AG09309 (cell line): ENCODE measurements at regions not wholly inside any gene's neighbourhood (a gene's known extent, or its start where the extent isn't known, plus 50 kb on each side); places are given as distances from the start of the nearest gene placed in this dataset.

Source experiments
- DNase-seq: peaks from one replicate; pipeline ENCODE4 v3.0.0-alpha.2; 2010; ENCODE audit warnings: low read depth
- H3K4me3 ChIP-seq: 2 replicates; pipeline ENCODE4 v1.5.1; 2011; ENCODE audit warnings: mild to moderate bottlenecking, low read depth, low read length, moderate library complexity; ENCODE audit not compliant: control insufficient read depth
- CTCF ChIP-seq: IDR thresholded peaks from 2 replicates; pipeline ENCODE4 v1.5.1; 2011; ENCODE audit warnings: mild to moderate bottlenecking, low read depth, low read length, inconsistent platforms; ENCODE audit not compliant: insufficient read depth, control insufficient read depth; ENCODE audit errors: missing control alignments

- no peak overlapping the region for H3K4me3 ChIP-seq
- DNase-seq = no peak
- TF ChIP-seq CTCF = no peak
Observed at GRCh38 chr4:66246643-66247042, 576.4 kb upstream of the EPHA5 start.

GRCh38 chr4:66235876-66236275, 565.6 kb upstream of the EPHA5 start:
- H3K4me3 ChIP-seq = no peak overlapping the region
- TF ChIP-seq CTCF = no peak
- no peak for DNase-seq

- DNase-seq = no peak
- TF ChIP-seq CTCF = no peak
Observed at GRCh38 chr4:66229885-66230284, 559.6 kb upstream of the EPHA5 start.

GRCh38 chr4:66225539-66225938, 555.2 kb upstream of the EPHA5 start:
- H3K4me3 ChIP-seq = no peak overlapping the region
- no peak for TF ChIP-seq CTCF
- DNase-seq = no peak

More at GRCh38 chr4:66229885-66230284, 559.6 kb upstream of the EPHA5 start:
- H3K4me3 ChIP-seq = no peak overlapping the region

GRCh38 chr4:66223068-66223703, 552.9 kb upstream of the EPHA5 start:
- DNase-seq = no peak
- no peak overlapping the region for H3K4me3 ChIP-seq
- no peak for TF ChIP-seq CTCF

GRCh38 chr4:66219401-66219800, 549.1 kb upstream of the EPHA5 start:
- no peak for TF ChIP-seq CTCF
- no peak for DNase-seq
- H3K4me3 ChIP-seq = no peak overlapping the region

- H3K4me3 ChIP-seq = no peak overlapping the region
- no peak for TF ChIP-seq CTCF
- no peak for DNase-seq
Observed at GRCh38 chr4:66216252-66216651, 546.0 kb upstream of the EPHA5 start.
